ACC112 (cell line): ENCODE measurements at regions not wholly inside any gene's neighbourhood (a gene's known extent, or its start where the extent isn't known, plus 50 kb on each side); places are given as distances from the start of the nearest gene placed in this dataset.
A peak's percentile ranks its signal among the peaks of the same experiment; 100 is the strongest.

Experiments
- H2AFZ ChIP-seq: fragments of 200-600 bp; sonication (generic); one replicate; pipeline ENCODE4 v1.6.0; 2017; ENCODE audit warnings: antibody characterized with exemption, low read length; ENCODE audit not compliant: unreplicated experiment
- H3K27ac ChIP-seq: fragments of 200-600 bp; sonication (generic); 2 replicates; pipeline ENCODE4 v1.5.1; 2014; ENCODE audit warnings: low read depth, mild to moderate bottlenecking, antibody characterized with exemption, low read length, moderate library complexity
- H3K27me3 ChIP-seq: fragments of 200-600 bp; sonication (generic); 2 replicates; pipeline ENCODE4 v1.6.1; 2014; ENCODE audit warnings: mild to moderate bottlenecking, antibody characterized with exemption, low read length, moderate library complexity, mixed read lengths; ENCODE audit not compliant: insufficient read depth
- H3K36me3 ChIP-seq: fragments of 200-600 bp; sonication (generic); 2 replicates; pipeline ENCODE4 v1.6.1; 2016; ENCODE audit warnings: mild to moderate bottlenecking, antibody characterized with exemption, low read length, moderate library complexity, mixed read lengths; ENCODE audit not compliant: insufficient read depth
- H3K4me1 ChIP-seq: fragments of 200-600 bp; sonication (generic); one replicate; pipeline ENCODE4 v1.6.1; 2016; ENCODE audit warnings: low read length, mixed read lengths; ENCODE audit not compliant: insufficient read depth, unreplicated experiment, control insufficient read depth
- H3K4me3 ChIP-seq: fragments of 200-600 bp; sonication (generic); 2 replicates; pipeline ENCODE4 v1.5.1; 2014; ENCODE audit warnings: mild to moderate bottlenecking, low read depth, low read length
- H3K79me2 ChIP-seq: fragments of 200-600 bp; sonication (generic); one replicate; pipeline ENCODE4 v1.6.0; 2016; ENCODE audit warnings: low read length; ENCODE audit not compliant: control insufficient read depth, unreplicated experiment, insufficient read depth

DNA sequence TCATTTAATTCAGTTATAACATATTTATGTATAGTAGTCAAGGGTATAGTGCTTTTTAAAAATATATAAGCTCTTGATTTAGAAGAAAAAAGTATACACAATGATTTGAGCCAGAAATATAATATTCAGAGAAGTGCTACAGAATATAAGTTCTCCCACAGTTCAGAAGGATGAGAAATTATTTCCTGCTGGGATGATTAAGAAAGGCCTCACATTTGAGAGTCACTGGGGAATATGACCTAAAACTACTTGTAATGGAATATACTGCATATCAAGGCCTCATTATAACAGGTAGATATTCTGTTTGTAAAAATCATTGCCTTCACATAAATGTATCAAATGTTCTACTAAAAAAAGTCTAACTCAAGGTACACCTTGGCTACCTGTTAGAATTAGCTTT lies 203.5 kb downstream of the MBD2 start:
- peaks cover 26% of the 10 kb centered on the region for H3K4me1 ChIP-seq
- H3K27ac ChIP-seq: peak overlapping the region; percentile 54
- H3K79me2 ChIP-seq: no peaks in the 10 kb centered on the region
- no peaks in the 10 kb centered on the region for H3K27me3 ChIP-seq
- H2AFZ ChIP-seq: no peak overlapping the region
- H3K36me3 ChIP-seq: no peaks in the 10 kb centered on the region
- H3K4me3 ChIP-seq: no peak overlapping the region

DNA sequence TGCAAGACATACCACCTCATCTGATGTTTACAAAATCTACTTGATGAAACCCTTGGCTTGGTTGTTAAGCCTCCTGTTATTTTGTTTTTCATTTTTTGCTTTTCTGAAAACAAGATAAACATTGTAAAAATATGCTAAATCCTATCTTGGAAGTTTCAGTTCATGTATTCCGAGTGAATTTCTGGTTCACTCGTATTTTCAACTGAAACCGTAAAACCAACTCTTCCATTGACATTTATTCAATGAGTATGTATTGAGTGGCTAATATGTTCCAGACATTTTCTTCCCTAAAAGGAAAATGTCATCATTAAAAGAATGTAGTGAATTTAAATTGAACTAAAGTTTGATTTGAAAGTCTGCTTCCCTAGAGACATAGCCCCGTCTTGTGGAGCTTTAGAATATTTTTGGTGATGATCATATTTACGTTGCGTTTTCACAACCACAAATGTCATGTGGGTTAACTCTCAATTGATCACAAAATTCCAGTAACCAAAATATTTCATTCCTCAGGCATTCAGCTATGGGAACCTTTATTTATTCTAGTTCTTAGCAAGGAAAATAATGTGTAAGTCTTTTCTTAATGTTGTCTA lies 204.2 kb downstream of the MBD2 start:
- Histone ChIP-seq H3K27ac (peak overlapping the region; percentile 54), H3K79me2 (no peaks in the 10 kb centered on the region), H3K4me1 (peaks cover 26% of the 10 kb centered on the region), H3K27me3 (no peaks in the 10 kb centered on the region), H2AFZ (peak overlapping the region; percentile 87), H3K36me3 (no peaks in the 10 kb centered on the region), H3K4me3 (peak overlapping the region; percentile 54; the same call in 1 of the 2 replicates)

DNA sequence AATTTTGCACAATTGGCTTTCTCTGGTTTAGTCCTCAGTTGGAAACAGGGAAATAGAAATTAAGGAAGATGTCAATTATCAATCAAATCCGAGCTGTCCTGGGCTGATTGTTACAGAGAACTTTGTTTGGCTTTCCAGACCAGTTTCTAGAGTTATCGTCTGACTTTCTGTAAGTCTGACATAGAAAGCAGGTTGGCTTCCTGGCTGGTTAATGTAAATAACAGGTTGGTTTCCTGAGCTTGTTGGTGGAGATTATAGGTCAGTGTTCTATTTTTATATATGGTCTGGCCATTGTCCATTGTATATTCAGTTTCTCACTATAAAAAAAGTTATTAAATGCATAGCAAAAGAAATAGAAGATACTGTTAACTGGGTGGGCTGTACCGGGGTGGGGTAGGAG lies 204.8 kb downstream of the MBD2 start:
- H3K27me3 ChIP-seq: no peaks in the 10 kb centered on the region
- H3K4me1 ChIP-seq: peaks cover 26% of the 10 kb centered on the region
- H3K36me3 ChIP-seq: no peaks in the 10 kb centered on the region
- no peak overlapping the region for H2AFZ ChIP-seq
- no peak overlapping the region for H3K27ac ChIP-seq
- H3K79me2 ChIP-seq: no peaks in the 10 kb centered on the region
- no peak overlapping the region for H3K4me3 ChIP-seq

DNA sequence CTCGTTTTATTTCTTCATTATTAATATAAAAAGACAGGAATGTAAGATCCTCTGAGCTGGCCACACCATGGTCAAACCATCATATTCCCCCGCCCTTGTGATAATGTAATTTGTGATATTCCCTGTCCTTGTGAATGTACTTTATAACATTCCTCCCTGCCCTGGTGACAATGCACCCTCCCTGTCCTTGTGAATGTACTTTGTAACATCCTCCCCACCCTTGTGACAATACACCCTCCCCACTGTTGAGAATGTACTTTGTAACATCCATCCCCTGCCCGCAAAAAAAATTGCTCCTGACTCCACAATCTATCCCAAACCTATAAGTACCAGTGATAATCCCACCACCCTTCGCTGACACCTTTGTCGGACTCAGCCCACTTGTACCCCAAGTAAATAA lies 211.0 kb downstream of the MBD2 start:
- Histone ChIP-seq H3K4me3 (no peak overlapping the region), H3K79me2 (no peaks in the 10 kb centered on the region), H3K4me1 (no peaks in the 10 kb centered on the region), H3K36me3 (no peaks in the 10 kb centered on the region), H2AFZ (no peak overlapping the region), H3K27ac (no peak overlapping the region), H3K27me3 (no peaks in the 10 kb centered on the region)

DNA sequence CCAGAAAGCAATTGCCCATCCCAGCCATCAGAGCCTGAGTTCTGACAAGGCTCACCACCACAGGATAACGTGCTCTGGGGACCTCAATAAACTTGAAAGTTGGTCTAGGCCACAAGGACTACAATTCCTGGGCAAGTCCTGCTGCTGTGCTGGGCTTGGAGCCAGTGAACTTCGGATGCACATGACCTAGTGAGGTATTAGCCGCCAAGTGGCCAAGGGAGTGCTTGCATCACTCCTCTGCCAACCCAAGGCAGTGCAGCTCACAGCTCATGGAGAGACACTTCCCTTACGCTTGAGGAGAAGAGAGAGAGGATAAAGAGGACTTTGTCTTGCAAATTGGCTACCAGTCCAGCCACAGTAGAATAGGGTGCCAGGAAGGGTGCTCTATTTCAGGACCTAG lies 219.6 kb downstream of the MBD2 start:
- Histone ChIP-seq H3K4me3 (no peak overlapping the region), H3K4me1 (no peaks in the 10 kb centered on the region)

DNA sequence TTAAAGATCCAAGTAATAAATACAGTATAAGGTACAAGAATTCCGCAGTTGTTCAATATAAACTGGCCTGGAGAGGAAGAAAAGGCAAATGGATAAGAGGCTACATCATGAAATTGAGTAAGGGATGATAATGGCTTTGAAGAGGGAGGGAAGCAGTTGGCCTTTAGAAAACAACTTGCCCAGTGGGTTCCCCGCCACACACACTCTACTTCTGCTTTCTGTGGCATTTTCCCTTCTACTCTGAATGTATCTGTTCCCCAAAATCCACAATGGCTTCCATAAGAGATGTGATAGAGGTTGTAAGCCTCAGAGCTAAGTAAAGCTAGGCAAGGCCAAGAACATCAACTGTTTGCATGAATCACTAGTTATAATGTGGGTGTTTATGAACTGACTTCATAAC lies 221.3 kb downstream of the MBD2 start:
- Histone ChIP-seq H3K27ac (no peak overlapping the region), H3K4me1 (no peaks in the 10 kb centered on the region), H3K36me3 (no peaks in the 10 kb centered on the region), H3K27me3 (no peaks in the 10 kb centered on the region), H3K79me2 (no peaks in the 10 kb centered on the region), H3K4me3 (no peak overlapping the region), H2AFZ (no peak overlapping the region)

More for the DNA sequence above, 219.6 kb downstream of the MBD2 start:
- H2AFZ ChIP-seq: no peak overlapping the region
- no peaks in the 10 kb centered on the region for H3K79me2 ChIP-seq
- H3K27ac ChIP-seq: no peak overlapping the region
- H3K27me3 ChIP-seq: no peaks in the 10 kb centered on the region
- H3K36me3 ChIP-seq: no peaks in the 10 kb centered on the region

DNA sequence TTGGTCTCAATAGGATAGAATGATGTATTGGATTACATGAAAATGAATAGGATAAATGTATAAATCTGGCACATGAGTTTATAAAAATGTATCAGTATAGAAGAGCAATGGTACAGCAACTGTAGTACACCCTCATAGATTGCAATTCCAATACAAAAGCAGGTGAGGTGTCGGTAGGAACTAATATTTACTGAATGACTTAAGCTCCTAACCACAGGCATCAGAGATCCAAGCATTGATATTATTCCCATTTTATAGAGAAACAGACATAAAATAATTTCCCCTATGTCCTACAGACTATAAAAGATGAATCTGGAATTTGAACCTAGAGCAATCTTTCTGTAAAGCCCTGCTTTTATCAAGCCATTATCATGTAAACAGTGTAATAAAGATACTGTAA lies 227.4 kb downstream of the MBD2 start:
- H2AFZ ChIP-seq: no peak overlapping the region
- peaks cover 4% of the 10 kb centered on the region for H3K4me1 ChIP-seq

DNA sequence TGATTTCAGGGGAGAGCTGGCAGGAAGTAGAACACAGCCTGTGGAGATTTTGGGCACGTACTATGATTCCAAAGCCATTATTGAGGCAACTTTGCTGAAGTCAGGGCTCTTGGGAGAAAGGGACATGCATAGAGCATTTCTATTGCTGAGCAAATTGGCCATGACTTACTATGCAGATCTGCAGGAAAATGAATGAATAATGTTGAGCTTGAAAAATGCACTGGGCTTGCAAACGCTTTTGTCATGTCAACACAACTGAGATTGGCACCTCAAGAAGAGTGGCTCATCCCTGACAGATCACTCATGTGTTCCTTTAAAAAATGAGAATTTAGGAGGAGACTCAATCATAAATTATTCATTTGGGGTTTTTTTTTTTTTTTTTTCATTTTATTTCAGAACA lies 230.5 kb downstream of the MBD2 start:
- Histone ChIP-seq H3K36me3 (no peaks in the 10 kb centered on the region), H3K27ac (no peak overlapping the region), H3K79me2 (no peaks in the 10 kb centered on the region), H3K27me3 (no peaks in the 10 kb centered on the region), H2AFZ (no peak overlapping the region), H3K4me3 (no peak overlapping the region), H3K4me1 (peaks cover 21% of the 10 kb centered on the region)

More for the DNA sequence above, 227.4 kb downstream of the MBD2 start:
- no peak overlapping the region for H3K4me3 ChIP-seq
- no peaks in the 10 kb centered on the region for H3K36me3 ChIP-seq
- no peaks in the 10 kb centered on the region for H3K27me3 ChIP-seq
- H3K27ac ChIP-seq: no peak overlapping the region
- H3K79me2 ChIP-seq: no peaks in the 10 kb centered on the region

DNA sequence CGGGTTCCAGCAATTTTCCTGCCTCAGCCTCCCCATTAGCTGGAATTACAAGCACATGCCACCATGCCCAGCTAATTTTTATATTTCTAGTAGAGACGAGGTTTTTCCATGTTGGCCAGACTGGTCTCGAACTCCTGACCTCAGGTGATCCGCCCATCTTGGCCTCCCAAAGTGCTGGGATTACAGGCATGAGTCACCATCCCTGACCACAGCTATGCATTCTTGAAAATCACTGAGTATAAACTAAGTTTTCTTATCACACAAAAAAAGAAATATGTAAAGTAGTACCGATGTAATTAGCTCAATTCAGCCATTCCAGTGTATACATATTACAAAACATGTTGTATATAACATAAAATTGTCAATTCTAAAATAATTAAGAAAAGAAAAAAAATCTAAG lies 232.7 kb downstream of the MBD2 start:
- Histone ChIP-seq H3K4me1 (peaks cover 21% of the 10 kb centered on the region), H2AFZ (no peak overlapping the region), H3K79me2 (no peaks in the 10 kb centered on the region), H3K36me3 (no peaks in the 10 kb centered on the region), H3K27me3 (no peaks in the 10 kb centered on the region), H3K4me3 (peak overlapping the region; percentile 40; the same call in 1 of the 2 replicates), H3K27ac (peak overlapping the region; percentile 92)

DNA sequence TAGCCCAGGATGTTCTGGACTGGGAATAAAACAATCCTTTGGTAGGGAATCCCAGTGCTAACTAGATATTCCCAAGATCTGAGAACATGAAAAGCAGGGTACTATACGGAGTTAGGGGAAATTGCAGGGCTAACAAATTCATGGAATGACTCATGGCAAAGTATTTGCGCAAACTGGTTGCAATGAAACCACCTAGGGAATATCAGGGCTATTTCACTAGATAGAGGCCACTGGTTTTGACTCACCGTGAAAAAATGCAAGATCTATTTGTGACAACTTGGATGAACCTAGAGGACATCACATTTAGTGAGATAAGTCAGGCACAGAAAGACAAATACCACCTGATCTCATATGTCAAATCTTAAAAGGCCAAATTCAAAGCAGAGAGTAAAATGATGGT lies 233.3 kb downstream of the MBD2 start:
- Histone ChIP-seq H2AFZ (peak overlapping the region; percentile 47), H3K27me3 (no peaks in the 10 kb centered on the region), H3K4me1 (peaks cover 21% of the 10 kb centered on the region), H3K4me3 (peak overlapping the region; percentile 40; the same call in 1 of the 2 replicates), H3K36me3 (no peaks in the 10 kb centered on the region), H3K27ac (peak overlapping the region; percentile 92), H3K79me2 (no peaks in the 10 kb centered on the region)

DNA sequence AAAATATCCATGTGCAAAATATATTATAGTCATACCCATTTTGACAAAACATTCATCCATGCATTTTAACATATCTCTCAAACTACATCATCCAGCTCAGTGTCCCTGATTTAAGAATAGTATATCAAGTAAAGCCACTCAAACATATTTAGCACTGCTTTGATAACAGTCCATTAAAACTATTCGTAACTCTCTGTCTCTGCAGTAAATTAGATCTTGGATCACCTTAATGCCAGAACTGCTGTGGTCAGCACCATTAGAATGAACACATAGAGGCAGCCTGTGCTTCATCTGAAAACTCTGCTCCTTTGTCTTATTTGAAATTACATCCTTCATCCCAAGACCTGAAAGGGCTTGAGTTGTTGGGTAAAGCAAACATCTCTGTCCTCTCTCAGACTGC lies 234.0 kb downstream of the MBD2 start:
- Histone ChIP-seq H3K79me2 (no peaks in the 10 kb centered on the region), H3K27ac (peak overlapping the region; percentile 92), H2AFZ (no peak overlapping the region), H3K4me1 (peaks cover 21% of the 10 kb centered on the region), H3K36me3 (no peaks in the 10 kb centered on the region), H3K27me3 (no peaks in the 10 kb centered on the region), H3K4me3 (no peak overlapping the region)
